ENCODE measurements at regions not wholly inside any gene's neighbourhood (a gene's known extent, or its start where the extent isn't known, plus 50 kb on each side); places are given as distances from the start of the nearest gene placed in this dataset.

DNA sequence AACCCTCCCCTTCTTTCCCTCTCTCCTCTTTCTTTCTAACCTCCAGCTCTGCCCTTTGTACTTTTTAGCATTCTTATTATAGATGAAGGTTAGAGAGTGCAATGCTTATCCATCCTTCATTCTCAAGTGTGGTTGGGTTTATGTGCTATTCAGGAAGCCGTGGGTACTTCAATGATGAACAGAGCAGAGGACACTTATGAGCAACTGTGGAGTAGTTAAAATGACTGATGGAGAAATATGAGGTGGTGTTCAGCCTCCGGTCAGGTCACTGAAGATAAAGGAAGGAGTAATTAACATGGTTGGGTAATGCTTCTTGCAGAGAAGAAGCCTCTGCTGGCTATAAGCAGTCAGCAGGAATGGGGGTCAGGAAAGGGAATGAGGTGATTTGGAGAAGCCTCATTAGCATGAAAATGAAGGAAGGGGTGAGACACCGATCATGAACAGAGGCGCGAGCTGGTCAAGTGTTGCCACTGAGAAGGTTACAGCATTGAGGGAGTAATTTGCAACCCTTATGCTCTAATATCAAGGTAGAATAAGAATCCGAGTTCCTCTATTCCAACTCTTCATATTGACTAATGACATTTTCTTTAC is 174.7 kb downstream of the LPIN1 start:
- Histone ChIP-seq H3K4me2 (no peak overlapping the region), H3K27ac (no peak overlapping the region), H3K9ac (no peak overlapping the region), H3K27me3 (no peaks in the 10 kb centered on the region), H4K20me1 (ENCODE audit: low read depth) (no peaks in the 10 kb centered on the region), H3K79me2 (ENCODE audit: low read depth) (no peaks in the 10 kb centered on the region), H3K9me3 (ENCODE audit: low read depth) (no peaks in the 10 kb centered on the region), H2AFZ (replicated peaks) (no peak overlapping the region), H3F3A (ENCODE audit: low read depth) (no peaks in the 10 kb centered on the region), H3K36me3 (no peaks in the 10 kb centered on the region), H3K4me3 (no peak overlapping the region), H3K4me1 (peaks cover 5% of the 10 kb centered on the region)
- H3K27ac Mint-ChIP-seq: no peak overlapping the region
- H3K4me3 Mint-ChIP-seq: no peak overlapping the region
- H3K27me3 Mint-ChIP-seq (ENCODE audit: insufficient read depth, low read depth): no peaks in the 10 kb centered on the region
- no peaks in the 10 kb centered on the region for H3K36me3 Mint-ChIP-seq
- TF ChIP-seq EZH2phosphoT487 (IDR thresholded peaks at IDR 0.05): no peak
- no peak for TF ChIP-seq CTCF (IDR thresholded peaks at IDR 0.05)
- no peak for TF ChIP-seq EZH2 (IDR thresholded peaks at IDR 0.05)
- H3K4me1 Mint-ChIP-seq: peaks cover 9% of the 10 kb centered on the region
- H3K9me3 Mint-ChIP-seq: no peaks in the 10 kb centered on the region
- no peak for DNase-seq (ENCODE audit: low spot score)

- no peaks in the 10 kb centered on the region for H3K79me2 ChIP-seq (ENCODE audit: low read depth)
- H3K4me3 Mint-ChIP-seq: no peak overlapping the region
- H3K4me3 ChIP-seq: no peak overlapping the region
- H3K36me3 ChIP-seq: no peaks in the 10 kb centered on the region
- no peak overlapping the region for H3K9ac ChIP-seq
- H3K27me3 Mint-ChIP-seq (ENCODE audit: insufficient read depth, low read depth): no peaks in the 10 kb centered on the region
- H2AFZ ChIP-seq (replicated peaks): no peak overlapping the region
- no peaks in the 10 kb centered on the region for H3K27me3 ChIP-seq
- H3K36me3 Mint-ChIP-seq: no peaks in the 10 kb centered on the region
- H3F3A ChIP-seq (ENCODE audit: low read depth): no peaks in the 10 kb centered on the region
- H3K4me1 Mint-ChIP-seq: peaks cover 9% of the 10 kb centered on the region
- DNase-seq (ENCODE audit: low spot score): no peak
- no peaks in the 10 kb centered on the region for H3K9me3 ChIP-seq (ENCODE audit: low read depth)
- TF ChIP-seq CTCF (IDR thresholded peaks at IDR 0.05): no peak
- no peak for TF ChIP-seq EZH2 (IDR thresholded peaks at IDR 0.05)
- TF ChIP-seq EZH2phosphoT487 (IDR thresholded peaks at IDR 0.05): no peak
- peaks cover 5% of the 10 kb centered on the region for H3K4me1 ChIP-seq
- H4K20me1 ChIP-seq (ENCODE audit: low read depth): no peaks in the 10 kb centered on the region
- H3K4me2 ChIP-seq: no peak overlapping the region
- peak overlapping the region; percentile 7 for H3K27ac Mint-ChIP-seq
- H3K27ac ChIP-seq: no peak overlapping the region
- H3K9me3 Mint-ChIP-seq: no peaks in the 10 kb centered on the region
These were observed 175.9 kb downstream of the LPIN1 start for GRCh38 chr2:11922294-11922693.

- Histone ChIP-seq H4K20me1 (ENCODE audit: low read depth) (no peaks in the 10 kb centered on the region), H3K4me2 (no peak overlapping the region), H3K27ac (no peak overlapping the region), H3K4me1 (peaks cover 5% of the 10 kb centered on the region), H3F3A (ENCODE audit: low read depth) (no peaks in the 10 kb centered on the region), H3K4me3 (no peak overlapping the region), H3K79me2 (ENCODE audit: low read depth) (no peaks in the 10 kb centered on the region), H3K9me3 (ENCODE audit: low read depth) (no peaks in the 10 kb centered on the region), H3K9ac (no peak overlapping the region), H2AFZ (replicated peaks) (no peak overlapping the region), H3K27me3 (no peaks in the 10 kb centered on the region), H3K36me3 (no peaks in the 10 kb centered on the region)
- Mint-ChIP-seq H3K36me3 (no peaks in the 10 kb centered on the region), H3K4me3 (no peak overlapping the region), H3K27ac (no peak overlapping the region), H3K27me3 (ENCODE audit: insufficient read depth, low read depth) (no peaks in the 10 kb centered on the region), H3K9me3 (no peaks in the 10 kb centered on the region), H3K4me1 (peaks cover 9% of the 10 kb centered on the region)
- TF ChIP-seq CTCF (IDR thresholded peaks at IDR 0.05) (no peak), EZH2phosphoT487 (IDR thresholded peaks at IDR 0.05) (no peak), EZH2 (IDR thresholded peaks at IDR 0.05) (no peak)
- no peak for DNase-seq (ENCODE audit: low spot score)
These were observed 177.5 kb downstream of the LPIN1 start for GRCh38 chr2:11923935-11924334.
